ENCODE measurements at regions not wholly inside any gene's neighbourhood (a gene's known extent, or its start where the extent isn't known, plus 50 kb on each side); places are given as distances from the start of the nearest gene placed in this dataset.

GRCh38 chr2:196499686-196500085 is 139.8 kb upstream of the CCDC150 start:
- TF ChIP-seq CTCF (IDR thresholded peaks at IDR 0.05), result no peak
- TF ChIP-seq POLR2A (IDR thresholded peaks at IDR 0.05), result no peak

Measured in stomach (tissue), 4 donors.